ENCODE measurements at regions not wholly inside any gene's neighbourhood (a gene's known extent, or its start where the extent isn't known, plus 50 kb on each side); places are given as distances from the start of the nearest gene placed in this dataset.

DNA sequence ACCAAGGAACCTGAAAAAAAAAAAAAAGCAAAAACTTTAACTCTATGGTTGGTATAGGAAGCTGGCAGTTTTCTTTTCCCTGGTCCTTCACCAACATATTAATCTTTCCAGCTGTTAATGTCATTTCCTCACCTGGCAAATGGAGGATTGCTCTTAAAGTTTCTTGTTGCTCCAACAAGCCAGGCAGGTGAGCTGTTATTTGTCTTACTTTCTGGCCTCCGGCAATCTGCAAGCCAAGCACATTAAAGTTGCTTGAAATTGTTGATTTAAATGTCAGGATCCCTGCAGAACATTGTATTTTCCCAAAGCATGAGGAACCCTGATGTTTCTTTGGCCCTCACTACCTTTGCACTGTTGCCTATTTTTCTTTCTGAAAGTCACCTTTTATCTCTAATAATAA is 664.9 kb downstream of the METTL4 start:
- no peak for TF ChIP-seq CTCF (IDR thresholded peaks at IDR 0.05; ENCODE audit: extremely low read depth, insufficient read depth, missing control alignments)
- DNase-seq (ENCODE audit: low spot score), result no peak
- in situ Hi-C loops (cut with MboI; ENCODE audit: low pct_unique_long_range_greater_than_20kb, low sequenced_read_pairs, unreplicated experiment), result no loop called here

- in situ Hi-C loops (cut with MboI; ENCODE audit: low pct_unique_long_range_greater_than_20kb, low sequenced_read_pairs, unreplicated experiment), result no loop called here
- DNase-seq (ENCODE audit: low spot score), result no peak
Measured at GRCh38 chr18:1907470-1908206, 663.7 kb downstream of the METTL4 start.

DNA sequence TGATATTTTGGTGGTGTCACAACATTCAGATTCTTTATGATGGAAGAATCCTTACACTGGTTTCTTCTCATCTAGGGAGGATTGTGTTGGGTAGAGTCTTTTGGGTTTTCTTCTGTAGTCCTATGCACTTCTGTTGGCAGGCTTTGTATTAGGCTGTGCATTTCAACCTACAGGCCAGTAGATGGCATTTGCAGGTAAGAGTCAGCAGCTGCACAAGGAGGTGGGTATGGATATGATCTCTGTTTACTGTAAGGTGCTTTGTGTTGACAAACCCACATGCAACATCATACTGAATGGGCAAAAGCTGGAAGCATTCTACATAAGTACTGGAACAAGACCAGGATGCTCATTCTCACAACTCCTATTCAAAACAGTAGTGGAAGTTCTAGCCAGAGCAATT is 656.8 kb downstream of the METTL4 start:
- in situ Hi-C loops (cut with MboI; ENCODE audit: low pct_unique_long_range_greater_than_20kb, low sequenced_read_pairs, unreplicated experiment), result no loop called here
- DNase-seq (ENCODE audit: low spot score), result peak; percentile 6
- TF ChIP-seq CTCF (IDR thresholded peaks at IDR 0.05; ENCODE audit: extremely low read depth, insufficient read depth, missing control alignments), result peak; percentile 29

More at GRCh38 chr18:1907470-1908206, 663.7 kb downstream of the METTL4 start:
- TF ChIP-seq CTCF (IDR thresholded peaks at IDR 0.05; ENCODE audit: extremely low read depth, insufficient read depth, missing control alignments), result no peak

DNA sequence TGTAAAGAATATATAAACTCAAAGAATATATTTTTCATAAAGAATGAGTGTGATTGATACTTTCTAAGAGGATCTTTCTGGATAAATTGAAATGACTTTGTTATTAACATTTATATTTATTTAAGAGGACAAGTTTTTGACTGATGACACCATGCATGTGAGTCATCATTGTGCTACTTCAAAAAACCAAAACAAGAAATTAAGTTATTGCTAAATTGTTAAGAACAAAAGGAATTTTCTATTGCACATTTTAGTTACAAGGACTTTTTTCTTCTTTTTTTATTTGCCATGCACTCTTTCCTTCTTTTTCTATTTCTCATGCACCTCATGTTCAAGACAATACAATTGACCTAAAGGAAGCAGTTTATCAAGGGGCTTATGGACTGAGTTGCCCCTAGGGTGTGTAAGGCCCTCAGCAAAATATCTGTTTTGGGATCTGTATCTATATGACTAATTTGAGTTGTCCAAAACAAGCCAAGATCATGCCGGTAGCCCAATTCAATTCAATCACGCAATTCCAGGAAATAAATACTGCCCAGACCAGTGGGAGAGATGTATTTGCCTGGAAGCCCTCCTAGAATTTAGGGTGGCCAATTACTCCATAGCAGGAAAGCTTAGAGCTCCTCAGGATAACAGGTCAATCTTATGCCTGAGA is 654.3 kb downstream of the METTL4 start:
- TF ChIP-seq CTCF (IDR thresholded peaks at IDR 0.05; ENCODE audit: extremely low read depth, insufficient read depth, missing control alignments), result no peak
- in situ Hi-C loops (cut with MboI; ENCODE audit: low pct_unique_long_range_greater_than_20kb, low sequenced_read_pairs, unreplicated experiment), result no loop called here
- no peak for DNase-seq (ENCODE audit: low spot score)

- no peak for TF ChIP-seq CTCF (IDR thresholded peaks at IDR 0.05; ENCODE audit: extremely low read depth, insufficient read depth, missing control alignments)
- no peak for DNase-seq (ENCODE audit: low spot score)
- in situ Hi-C loops (cut with MboI; ENCODE audit: low pct_unique_long_range_greater_than_20kb, low sequenced_read_pairs, unreplicated experiment), result no loop called here
Measured at GRCh38 chr18:1917569-1917968, 653.7 kb downstream of the METTL4 start.

- DNase-seq (ENCODE audit: low spot score), result no peak
- TF ChIP-seq CTCF (IDR thresholded peaks at IDR 0.05; ENCODE audit: extremely low read depth, insufficient read depth, missing control alignments), result no peak
- in situ Hi-C loops (cut with MboI; ENCODE audit: low pct_unique_long_range_greater_than_20kb, low sequenced_read_pairs, unreplicated experiment), result no loop called here
Measured at GRCh38 chr18:1922066-1922465, 649.2 kb downstream of the METTL4 start.

Measured in GM13977 (cell line).